HEK293 (cell line): ENCODE measurements at regions not wholly inside any gene's neighbourhood (a gene's known extent, or its start where the extent isn't known, plus 50 kb on each side); places are given as distances from the start of the nearest gene placed in this dataset.

ENCODE experiments used
- ZNF274 ChIP-seq, 2 experiments: fragments of 200-500 bp in 1 of 2; fragments of 450-650 bp in 1 of 2; sonication (Bioruptor generic) in 1 of 2; formaldehyde crosslinking in 1 of 2; IDR thresholded peaks; 2 replicates each; pipeline versions ENCODE4 v1.5.1 to v1.6.1; 2014 to 2016; ENCODE audit warnings: borderline replicate concordance in 1 of 2, inconsistent platforms in 1 of 2, low read length in 1 of 2, missing biosample characterization in 1 of 2, missing genetic modification characterization in 1 of 2
- ZNF473 ChIP-seq: fragments of 450-650 bp; formaldehyde crosslinking; IDR thresholded peaks from 2 replicates; pipeline ENCODE4 v1.5.1; 2017; ENCODE audit warnings: missing biosample characterization, missing genetic modification characterization

GRCh38 chr6:37560737-37561103 is 61.0 kb upstream of the CCDC167 start:
- TF ChIP-seq ZNF274 (IDR thresholded peaks at IDR 0.05; ENCODE audit: low read length), result no peak
- no peak for TF ChIP-seq ZNF274 (tag by site-specific recombination; IDR thresholded peaks at IDR 0.05; ENCODE audit: borderline replicate concordance)
- no peak for TF ChIP-seq ZNF473 (tag by site-specific recombination)
